NCI-H1694 treated with DMSO at 0.1 percent for 48 hours (cell line): ENCODE measurements at regions not wholly inside any gene's neighbourhood (a gene's known extent, or its start where the extent isn't known, plus 50 kb on each side); places are given as distances from the start of the nearest gene placed in this dataset.
"Not testable (repeated sequence)": the region's sequence is repeated elsewhere in the genome, so short reads cannot be mapped to it uniquely, and the experiment has no call there.

Source experiments
- DNase-seq: peaks from one replicate; lab custom pipeline; 2025; lab: John Stamatoyannopoulos, UW

DNA sequence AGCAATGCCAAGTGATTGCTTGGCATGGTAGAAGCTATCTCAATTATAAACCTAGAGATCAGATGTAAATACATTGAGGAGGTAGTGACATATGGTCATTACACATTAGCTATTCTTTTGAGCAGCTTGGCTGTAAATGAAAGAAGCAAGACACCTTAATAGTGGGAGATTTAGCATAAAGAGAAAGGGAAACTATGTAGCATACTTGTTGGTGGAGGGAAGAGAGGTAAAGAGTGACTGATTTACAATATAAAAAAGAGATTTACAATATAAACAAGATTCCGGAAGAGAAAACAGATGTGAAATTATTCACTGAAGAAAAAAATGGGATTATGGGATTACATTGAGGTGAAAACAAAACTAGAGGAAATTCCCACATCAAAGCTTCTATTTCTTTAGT lies 2009.6 kb downstream of the OLFM4 start:
- DNase-seq, result peak; percentile 2

DNA sequence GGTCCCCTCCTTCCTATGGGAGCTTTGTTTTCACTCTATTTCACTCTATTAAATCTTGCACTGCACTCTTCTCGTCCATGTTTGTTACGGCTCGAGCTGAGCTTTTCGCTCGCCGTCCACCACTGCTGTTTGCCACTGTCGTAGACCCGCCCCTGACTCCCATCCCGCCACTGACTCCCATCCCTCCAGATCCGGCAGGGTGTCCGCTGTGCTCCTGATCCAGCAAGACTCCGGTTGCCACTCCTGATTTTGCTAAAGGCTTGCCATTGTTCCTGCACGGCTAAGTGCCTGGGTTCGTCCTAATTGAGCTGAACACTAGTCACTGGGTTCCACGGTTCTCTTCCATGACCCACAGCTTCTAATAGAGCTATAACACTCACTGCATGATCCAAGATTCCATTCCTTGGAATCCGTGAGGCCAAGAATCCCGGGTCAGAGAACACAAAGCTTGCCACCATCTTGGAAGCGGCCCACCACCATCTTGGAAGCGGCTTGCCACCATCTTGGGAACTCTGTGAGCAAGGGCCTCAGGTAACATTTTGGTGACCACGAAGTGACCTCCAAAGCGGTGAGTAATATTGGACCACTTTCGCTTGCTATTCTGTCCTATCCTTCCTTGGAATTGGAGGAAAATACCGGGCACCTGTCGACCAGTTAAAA lies 2025.4 kb downstream of the OLFM4 start:
- not testable (repeated sequence) for DNase-seq

DNA sequence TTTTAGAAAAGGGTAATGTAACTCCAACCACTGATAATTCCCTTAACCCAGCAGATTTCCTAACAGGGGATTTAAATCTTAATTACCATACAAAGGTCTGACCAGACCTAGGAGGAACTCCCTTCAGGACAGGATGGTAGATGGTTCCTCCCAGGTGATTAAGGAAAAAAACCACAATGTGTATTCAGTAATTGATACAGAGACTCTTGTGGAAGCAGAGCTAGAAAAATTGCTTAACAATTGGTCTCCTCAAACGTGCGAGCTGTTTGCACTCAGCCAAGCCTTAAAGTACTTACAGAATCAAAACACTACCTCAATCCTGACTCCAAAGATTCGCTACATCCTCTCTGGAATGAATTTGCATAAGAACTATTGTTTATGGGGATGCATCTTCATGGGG lies 2027.1 kb downstream of the OLFM4 start:
- not testable (repeated sequence) for DNase-seq

DNA sequence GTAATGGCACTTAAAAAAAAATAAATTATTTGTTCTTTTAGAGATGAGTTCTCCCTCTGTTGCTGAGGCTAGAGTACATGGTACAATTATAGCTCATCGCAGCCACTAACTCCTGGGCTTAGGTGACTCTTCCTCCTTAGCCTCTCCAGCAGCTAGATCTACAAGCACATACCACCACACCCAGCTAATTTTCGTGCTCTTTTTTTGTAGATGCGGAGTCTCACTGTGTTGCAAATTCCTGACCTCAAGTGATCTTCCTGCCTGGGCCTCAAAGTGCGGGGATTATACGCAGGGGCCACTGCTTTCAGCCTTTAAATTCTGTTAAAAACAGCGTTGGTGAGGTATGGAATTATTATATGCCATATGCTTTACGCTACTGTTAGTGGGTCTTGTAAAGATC lies 2034.0 kb downstream of the OLFM4 start:
- no peak for DNase-seq

DNA sequence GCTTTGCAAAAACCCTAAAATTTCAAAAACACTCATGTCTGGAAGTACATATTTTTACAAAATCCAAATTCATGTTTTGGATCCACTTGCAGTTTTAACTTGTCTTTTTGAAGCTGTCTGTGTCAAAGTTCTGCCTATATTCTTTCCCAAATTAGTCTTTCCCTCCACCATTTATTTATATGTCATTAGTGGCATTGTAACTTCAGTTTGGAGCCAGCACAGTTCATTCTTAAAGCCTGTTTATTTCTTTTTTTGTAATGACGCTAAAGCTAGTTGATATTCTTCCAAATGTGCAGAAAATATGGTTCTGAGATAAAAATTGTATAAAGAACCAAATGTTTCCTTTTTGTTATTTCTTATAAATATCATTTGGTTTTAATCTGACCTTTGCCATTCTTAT lies 2039.3 kb downstream of the OLFM4 start:
- no peak for DNase-seq

DNA sequence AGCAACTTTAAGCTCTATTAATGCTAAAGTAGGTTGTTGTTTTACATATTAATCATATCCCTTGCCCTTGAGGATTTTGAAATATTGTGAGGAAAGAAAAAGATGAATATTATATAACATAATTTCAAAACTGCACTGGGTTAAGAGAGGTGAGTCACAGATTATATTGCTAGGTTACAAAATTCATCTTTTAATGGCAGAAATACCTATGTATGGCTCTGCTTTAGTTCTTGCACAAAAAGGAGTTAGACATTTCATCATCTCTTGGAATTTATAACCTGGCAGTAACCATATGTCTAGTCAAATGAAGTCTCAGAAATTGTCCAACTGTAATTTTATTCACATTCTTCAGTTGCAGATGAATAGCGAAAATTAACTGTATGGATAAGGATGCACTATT lies 2041.1 kb downstream of the OLFM4 start:
- DNase-seq, result no peak

DNA sequence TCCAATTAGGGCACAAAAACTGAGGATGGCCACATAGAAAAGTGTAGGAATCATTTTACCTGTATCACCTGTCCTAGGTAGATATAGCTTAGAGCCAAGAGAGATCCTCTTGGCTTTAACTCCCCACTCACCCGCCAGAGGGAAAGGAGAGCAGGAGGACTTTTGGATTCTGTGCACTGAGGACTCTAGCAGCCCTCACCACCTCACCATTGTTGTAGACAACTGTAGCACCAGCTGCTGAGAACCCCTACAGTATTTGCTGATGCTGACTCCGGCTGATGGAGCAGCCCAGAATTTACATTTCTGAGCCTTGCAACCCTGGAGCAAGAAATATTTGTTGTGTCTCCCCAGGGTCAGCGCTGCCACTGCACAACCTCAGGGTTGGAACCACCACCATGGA lies 2044.4 kb downstream of the OLFM4 start:
- no peak for DNase-seq

DNA sequence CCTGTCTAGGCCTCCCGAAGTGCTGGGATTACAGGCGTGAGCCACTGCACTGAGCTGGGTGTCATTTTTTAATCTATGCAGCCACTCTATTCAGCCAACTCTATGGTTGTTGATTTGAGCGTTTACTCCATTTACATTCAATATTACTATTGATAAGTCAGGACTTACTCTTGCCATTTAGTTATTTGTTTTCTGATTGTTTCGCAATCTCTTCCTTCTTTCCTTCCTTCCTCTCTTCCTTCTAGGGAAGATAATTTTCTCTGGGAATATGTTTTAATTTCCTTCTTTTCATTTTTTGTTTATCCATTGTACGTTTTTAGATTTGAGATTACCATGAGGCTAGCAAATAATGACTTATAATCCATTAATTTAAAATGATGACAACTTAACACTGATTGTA lies 2056.0 kb downstream of the OLFM4 start:
- no peak for DNase-seq

DNA sequence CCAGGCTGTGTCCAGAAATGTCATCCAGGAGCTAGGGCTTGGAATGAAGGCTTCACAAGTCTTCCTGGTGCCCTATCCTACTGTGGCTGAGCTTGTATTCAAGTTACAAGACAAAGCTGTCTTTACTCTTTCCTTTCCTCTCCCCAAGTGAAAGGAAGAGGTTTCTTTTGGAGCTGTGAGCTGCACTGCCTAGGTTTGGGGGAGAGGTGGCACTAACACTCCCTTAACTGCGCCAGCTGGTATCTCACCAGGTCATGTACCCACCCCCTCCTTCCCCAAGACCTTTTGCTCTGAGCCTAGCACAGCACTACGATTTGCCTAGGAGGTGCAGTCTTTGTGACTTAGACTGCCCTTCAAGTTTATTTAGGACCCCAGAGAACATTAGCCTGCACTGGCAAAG lies 2053.6 kb upstream of the PRR20A start:
- no peak for DNase-seq

DNA sequence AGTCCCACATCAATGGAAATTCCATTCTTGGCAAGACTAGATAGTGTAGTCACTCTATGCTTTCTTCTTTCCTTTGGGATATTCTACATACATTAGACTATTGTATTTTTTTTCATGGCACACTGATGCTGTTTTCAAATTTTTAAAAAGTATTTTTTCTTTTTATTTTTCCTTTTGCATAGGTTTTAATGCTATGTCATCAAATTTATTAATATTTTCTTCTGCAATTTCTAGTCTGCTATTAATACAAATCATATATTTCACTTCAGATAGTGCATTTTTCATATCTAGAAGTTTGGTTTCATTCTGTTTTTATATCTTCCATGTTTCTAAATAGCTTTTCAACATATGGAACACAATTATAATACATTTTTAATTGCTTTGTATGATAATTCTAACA lies 2050.1 kb upstream of the PRR20A start:
- DNase-seq, result no peak

DNA sequence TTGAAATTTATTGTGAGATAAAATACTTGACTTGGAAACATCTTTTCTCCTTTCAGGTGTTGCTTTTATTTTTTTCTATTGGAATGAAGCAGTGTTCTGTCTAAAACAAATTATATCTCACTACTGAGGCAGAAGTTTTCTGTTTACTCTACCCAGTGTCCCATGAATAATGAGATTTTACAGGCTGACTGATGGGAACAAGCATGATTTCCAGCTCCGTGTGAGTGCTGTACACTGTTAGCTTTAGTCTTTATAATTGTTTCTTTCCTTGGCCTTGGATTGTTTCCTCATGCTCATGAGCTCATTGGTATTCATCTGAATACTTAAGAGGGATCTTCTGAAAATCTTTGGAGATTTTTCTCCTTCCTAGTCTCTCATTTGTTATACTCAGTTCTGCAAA lies 2049.5 kb upstream of the PRR20A start:
- peak; percentile 62 for DNase-seq

DNA sequence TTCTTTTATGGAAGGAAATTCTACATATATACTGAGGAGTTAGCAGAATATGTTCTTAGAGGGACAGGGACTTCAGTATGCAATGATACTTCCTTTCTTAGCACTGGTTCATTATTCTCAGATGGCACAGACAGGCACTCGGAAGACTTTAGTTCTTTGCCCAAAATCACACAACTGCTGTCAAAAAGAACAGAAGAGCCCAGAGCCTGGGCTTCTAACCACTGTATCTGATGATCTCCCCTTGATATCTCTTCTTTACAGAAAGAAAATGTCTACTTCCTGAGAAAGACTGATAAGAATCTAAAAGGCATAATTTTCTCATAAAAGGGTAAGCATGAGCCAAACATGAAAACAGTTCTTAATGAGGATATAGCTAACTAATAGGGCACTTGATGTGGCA lies 2034.2 kb upstream of the PRR20A start:
- DNase-seq, result no peak

DNA sequence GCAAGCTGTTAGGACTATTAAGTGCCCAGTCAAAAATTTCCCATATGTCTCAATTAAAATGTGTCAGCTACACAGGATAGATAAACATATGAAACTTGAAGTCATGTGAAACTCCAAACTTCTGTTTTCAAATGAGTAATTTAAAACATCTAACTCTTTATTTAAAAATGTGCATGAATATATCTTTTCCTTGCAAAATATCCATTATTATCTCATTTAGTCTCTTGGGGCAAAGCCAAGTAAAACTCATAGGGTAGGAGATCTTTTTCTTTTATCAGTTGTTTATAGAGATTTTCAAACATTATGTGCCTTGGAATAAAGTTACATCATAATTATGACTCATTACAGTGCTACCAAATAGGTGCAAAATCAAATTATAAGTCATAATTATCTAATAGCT lies 2020.1 kb upstream of the PRR20A start:
- DNase-seq, result no peak

DNA sequence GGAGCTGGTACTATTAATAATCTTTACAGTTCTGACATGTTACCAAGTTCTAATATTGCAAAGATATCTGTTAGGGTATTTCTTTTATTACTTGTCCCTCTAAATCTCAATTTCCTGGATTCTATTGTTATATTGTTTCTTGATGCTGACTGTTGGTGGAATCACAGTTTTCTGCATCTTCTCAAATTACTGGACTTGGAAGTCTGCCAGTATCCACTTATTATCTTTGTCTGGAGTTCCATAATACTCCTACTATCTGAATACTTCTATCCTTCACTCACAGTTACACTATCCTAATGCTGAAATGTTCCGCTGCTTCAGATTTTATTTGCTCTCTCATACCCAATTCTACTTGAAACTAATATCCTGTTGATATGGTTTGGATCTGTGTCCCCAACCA lies 1985.7 kb upstream of the PRR20A start:
- DNase-seq, result no peak

DNA sequence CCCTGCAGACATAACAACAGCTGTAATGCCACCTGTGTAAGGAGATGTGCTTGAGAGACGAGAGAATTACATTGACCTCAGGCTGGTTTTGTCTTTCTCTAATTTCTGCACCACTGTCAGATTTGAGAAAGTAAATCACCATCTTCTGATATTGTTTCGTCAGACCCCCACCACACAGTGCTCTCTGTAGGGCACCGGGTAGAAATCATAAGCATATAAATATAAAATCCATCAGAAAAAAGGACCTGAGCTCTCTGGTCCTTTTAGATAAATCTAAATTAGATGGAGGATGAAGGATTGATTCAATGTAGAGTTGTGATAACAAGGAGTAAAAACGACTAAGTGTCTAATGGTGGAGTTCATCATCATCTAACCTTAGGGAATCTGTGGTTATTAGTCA lies 1981.0 kb upstream of the PRR20A start:
- DNase-seq, result no peak

DNA sequence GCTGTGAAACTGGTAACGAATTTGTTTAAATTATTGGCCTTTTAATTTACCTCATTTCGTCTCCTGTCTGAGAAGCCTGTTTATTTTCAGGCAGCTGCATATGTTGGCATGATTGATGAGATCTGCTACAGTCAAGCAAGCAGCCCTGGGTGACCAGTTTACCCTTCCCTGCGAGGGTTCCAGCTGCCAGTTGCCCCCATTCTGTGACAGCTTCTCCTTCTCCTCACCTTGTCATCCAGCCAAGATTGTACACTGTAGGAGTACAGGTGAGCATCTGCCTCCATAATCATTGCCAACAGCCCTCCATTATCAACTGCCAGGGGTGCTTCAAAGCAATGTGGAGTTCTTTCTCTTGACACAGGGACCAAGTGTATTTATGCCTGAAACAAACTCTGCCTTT lies 1979.9 kb upstream of the PRR20A start:
- DNase-seq, result peak; percentile 79

DNA sequence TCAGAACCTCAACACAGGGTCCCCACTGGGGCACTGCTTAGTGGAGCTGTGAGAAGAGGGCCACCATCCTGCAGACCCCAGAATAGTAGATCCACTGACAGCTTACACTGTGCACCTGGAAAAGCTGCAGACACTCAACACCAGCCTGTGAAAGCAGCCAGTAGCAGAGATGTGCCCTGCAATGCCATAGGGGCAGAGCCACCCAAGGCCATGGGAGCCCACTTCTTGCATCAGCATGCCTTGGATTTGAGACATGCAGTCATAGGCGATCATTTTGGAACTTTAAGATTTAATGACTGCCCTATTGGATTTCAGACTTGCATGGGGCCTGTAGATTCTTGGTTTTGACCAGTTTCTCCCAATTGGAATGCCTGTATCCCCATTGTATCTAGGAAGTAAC lies 1962.1 kb upstream of the PRR20A start:
- not testable (repeated sequence) for DNase-seq

DNA sequence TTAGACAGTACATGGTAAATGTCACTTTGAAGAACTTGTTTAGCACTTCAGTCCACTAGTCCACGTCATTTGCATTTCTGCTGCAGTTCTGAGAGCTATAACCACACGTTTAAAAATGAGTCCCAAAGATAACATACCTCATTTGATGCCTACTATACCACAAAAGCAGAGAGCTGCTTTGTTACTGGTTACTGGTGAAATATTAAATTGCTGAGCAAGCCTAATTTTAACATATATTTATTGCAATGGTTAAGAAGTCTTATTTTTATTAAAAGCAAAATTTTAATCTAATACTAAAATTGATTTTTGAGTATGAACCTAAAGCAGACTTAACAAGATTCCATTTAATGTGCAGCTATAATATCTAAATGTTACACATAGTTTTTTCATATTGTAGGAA lies 1949.7 kb upstream of the PRR20A start:
- no peak for DNase-seq

DNA sequence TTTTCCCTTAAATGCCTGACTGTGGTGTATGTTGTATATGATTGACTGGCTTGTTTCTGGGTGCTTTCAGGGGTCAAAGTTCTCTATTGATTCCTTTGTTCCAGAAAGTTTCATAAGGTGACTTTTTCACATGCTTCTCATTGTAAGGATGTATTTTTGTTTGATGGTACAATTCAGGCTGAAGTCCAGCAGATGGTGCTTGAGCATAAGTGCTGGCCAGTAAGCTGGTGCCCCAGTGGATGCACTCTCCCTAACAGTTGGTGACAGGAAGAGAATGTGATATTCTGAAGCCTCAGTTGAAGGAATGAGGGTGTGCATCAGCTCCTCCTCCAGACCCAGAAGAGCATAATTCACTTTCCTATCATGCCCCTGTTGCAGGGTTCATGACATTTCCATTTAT lies 1941.6 kb upstream of the PRR20A start:
- DNase-seq, result no peak

DNA sequence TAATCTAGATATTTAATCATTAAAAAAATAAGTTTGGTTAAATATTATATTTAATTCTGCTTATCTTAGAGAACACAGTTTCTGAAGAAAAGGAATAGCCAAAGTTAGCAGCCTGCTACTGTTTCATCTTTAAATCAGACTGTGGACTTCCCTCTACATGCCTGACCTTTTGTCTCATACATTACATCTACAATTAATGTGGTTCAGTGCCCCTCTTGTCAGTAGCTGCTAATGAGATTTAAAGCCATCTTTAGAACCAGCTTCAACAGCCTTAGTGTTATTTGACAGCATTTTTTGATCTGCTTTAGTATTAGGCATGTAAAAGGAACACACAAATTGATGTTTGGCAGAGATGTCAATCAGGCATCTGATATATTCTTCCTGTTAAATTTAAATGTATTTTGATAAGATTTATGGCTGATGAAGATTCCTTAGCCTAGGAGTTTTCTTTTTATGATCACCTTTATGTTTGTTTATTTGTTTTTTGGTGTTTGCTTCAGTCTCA lies 1925.8 kb upstream of the PRR20A start:
- no peak for DNase-seq

DNA sequence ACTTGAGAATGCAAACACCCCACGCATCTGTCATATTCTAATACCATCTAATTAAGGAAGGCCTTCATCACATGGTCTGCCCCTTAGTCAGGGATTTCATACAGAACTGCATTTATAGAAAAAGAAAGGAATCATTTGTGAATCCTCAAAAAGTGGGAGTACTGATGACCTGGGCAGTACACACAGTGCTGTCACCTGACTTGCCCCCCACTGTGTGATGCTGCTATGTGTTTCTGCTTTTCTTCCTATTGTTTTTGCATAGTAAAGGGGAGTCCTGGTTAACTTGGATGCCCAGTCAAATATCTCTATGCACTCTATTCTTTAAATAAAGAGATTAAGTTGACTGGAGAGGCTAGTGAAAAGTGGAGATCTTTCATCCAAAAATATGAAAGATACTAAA lies 1921.2 kb upstream of the PRR20A start:
- no peak for DNase-seq

DNA sequence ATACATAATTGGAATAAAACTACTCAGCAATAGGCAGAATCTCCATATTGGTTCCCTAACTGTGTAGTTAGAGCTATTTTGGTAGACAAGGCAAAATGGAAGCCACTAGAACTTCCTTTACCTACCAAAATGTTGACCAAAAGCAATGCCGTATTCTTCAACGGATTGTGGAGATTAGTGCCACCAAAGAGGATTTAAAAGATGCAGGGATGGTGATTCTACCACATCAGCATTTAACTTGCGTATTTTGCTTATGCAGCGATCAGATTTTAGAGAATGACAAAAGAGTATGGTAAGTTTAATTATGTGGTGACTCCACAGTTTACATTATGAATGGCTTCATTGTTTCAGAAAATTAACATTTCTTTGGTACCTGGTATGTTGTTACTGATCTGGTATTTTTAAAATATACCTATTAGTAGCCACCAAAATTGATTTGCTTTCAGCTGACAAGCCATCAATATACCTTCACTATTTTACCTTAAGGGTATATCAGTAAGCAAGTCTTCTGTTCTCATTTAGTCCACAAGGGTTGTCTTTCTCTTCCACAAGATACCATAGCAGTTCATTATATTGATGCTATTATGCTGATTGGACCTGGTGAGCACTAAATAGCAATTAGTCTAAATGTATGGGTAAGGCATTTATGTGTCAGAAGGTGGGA lies 1910.7 kb upstream of the PRR20A start:
- DNase-seq, result no peak

DNA sequence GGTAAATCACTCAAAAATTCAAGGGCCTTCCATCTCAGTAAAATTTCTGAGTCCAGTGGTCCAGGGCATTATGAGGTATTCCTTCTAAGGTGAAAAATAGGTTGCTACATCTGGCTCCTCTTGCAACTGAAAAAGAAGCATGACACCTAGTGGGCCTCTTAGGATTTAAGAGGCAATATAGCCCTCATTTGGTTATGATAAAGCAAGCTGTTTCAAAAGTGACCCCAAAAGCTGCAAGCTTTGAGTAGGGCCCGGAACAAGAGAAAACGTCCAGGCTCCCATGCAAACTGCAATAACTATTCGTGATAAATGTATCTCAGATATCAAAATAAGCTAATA lies 1910.2 kb upstream of the PRR20A start:
- DNase-seq, result no peak

DNA sequence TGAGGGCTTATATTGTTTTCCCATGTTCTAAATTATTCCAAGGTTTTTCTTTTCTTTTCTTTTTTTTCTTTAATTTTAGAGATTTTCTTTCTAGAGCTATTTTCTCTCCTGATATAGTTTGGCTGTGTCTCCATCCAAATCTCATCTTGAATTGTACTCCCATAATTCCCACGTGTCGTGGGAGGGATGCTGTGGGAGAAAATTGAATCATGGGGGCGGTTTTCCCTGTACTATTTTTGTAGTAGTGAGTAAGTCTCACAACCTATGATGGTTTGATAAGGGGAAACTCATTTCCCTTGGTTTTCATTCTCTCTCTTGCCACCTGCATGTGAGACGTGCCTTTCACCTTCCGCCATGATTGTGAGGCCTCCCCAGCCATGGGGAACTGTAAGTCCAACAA lies 1906.4 kb upstream of the PRR20A start:
- DNase-seq, result no peak
